GM21390 (cell line): ENCODE measurements at regions not wholly inside any gene's neighbourhood (a gene's known extent, or its start where the extent isn't known, plus 50 kb on each side); places are given as distances from the start of the nearest gene placed in this dataset.
"Not testable (repeated sequence)": the region's sequence is repeated elsewhere in the genome, so short reads cannot be mapped to it uniquely, and the experiment has no call there.

ENCODE experiments used
- ATAC-seq: cut with Tn5 transposase; IDR thresholded peaks from one replicate; pipeline ENCODE4 v1.9.1; 2021; ENCODE audit not compliant: unreplicated experiment

DNA sequence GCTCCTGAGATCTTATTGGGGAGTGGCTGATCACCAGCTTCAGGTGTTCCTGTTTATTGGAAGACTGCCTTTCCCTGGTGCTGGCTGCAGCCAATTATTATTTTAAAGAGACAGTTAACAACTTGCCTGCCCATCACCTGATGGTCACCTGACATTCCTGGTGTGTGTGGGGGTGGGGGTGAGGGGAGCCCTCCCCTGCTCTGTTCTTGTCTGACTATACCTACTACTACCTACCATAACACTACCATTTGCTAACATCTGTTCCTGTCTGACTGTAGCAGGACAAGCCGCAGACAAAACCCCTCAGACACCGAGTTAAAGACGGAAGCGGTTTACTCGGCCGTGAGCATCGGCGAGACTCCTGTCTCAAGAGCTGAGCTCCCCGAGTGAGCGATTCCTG lies 54.9 kb upstream of the NBPF3 start:
- ATAC-seq, result no peak

DNA sequence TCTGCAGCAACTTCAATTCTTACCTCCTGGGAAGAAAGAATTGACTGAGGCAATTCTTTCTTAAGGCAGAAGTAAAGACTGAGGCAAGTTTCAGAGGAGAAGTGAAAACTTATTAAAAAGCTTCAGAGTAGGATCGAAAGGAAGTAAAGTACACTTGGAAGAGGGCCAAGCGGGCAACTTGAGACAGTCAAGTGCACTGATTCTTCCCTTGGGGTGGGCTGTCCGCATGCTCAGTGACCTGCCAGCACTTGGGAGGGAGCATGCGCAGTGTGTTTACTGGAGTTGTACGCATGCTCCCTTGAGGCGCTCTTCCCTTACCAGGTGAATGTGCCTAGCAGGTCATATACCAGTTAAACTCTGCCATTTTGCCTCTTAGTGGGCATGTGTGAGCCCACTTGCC lies 55.3 kb upstream of the NBPF3 start:
- no peak for ATAC-seq

DNA sequence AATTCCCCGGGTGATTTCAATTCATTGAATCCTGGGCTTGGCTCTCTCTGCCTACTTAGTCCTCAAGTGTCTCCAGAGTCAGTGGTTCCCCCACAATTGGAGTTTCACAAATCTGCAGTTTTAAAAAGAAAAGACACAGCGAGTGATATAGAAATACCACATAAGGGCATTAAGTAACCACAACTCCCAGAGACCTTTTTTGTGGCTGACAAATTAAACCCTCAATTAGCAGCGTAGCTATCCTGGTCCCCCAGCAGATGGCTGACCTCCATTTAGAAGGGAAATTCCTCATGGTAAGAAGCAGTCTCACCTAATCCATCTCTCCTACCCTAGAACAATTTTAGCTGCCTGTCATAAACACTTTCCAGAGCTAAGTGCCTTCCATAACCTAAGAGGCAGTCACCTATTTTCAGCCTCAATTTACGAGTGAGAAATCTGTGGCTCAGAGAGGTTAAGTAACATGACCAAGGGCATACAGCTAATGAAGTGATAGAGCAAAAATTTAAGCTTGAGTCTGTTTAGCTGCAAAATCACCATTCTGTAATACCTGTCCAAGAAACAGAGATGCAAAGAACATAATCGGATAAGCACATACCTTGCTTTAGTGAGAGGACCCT lies 56.0 kb upstream of the NBPF3 start:
- ATAC-seq, result no peak

DNA sequence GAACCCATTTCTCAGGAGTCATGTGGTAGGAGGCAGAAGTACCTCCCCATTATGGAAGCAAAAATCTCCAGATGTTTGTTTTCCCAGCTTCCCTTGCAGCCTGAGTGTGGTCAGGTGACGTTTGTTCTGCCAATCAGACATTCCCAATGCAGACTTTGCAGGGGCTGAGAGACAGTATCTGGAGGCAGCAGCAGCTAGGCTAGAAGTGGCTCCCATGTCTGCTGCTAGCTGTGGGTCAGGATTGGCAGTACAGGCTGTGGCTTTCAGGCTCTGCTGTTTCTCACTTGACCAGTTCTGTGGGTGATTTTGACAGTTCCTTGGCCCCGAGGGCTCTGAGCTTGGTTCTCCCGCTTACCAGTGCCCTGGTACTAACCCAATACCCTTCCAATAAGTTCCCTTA lies 58.6 kb upstream of the NBPF3 start:
- ATAC-seq, result no peak

DNA sequence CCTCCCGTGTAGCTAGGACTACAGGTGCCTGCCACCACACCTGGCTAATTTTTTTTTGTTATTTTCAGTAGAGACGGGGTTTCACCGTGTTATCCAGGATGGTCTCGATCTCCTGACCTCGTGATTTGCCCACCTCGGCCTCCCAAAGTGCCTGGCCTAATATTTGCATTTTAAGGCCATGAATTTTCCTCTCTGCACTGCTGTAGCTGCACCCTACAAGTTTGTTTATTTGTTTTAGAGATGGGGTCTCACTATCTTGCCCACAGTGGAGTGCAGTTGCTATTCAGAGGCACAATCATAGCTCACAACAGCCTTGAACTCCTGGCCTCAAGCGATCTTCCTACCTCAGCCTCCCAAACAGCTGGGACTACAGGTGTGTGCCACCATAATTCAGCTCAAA lies 59.8 kb upstream of the NBPF3 start:
- ATAC-seq, result not testable (repeated sequence)

DNA sequence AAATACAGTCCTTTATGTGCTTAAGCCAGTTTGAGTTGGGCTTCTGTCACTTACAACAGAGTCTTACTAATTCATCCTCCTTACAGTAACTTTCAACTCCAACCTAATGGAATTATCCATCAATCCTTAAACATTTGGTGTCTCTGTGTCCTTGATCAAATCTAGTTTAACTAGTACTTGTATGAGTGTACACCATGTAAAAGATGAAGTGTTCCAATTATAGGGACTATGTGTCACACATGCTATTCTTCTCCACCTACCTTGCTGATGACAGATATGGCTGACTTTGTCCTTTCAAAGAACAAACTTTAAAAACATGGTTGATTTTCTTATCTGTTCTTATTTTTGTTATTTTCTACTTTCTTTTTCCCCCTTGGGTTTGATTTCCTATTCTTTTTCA lies 60.4 kb upstream of the NBPF3 start:
- ATAC-seq, result no peak

DNA sequence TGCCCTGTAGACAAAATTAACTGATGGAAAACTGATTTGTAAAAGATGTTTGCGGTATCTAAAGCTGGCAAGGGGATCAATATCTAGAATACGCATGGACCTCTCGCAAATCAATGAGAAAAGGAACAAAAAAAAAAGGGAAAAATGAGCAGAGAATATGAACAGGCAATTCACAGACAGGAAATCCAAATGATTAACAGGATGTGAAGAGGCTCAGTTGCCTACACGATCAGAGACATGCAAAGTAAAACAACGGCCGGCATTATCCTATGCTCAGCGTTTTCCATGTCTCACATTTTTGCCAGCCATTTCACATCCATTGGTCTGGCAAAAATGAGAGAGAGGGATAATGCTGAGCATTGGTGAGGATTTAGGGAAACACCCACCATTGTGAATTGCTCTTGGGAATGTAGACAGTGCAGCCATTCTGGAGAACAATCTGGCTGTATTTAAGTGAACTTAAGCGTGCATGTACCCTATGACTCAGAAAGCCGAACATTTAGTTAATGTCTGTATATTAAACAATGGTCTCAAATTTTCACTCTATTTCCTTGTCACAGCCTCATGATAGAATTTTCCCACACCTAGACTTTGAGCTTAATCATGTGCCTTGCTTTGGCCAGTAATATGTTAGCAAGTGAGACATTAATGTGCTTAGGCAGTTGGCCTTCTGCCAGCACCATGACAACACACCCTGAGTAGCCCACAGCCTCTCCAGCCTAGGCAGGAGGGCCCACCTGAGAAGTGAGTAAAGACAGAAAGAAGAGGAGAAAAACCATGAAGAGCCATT lies 61.0 kb upstream of the NBPF3 start:
- ATAC-seq, result no peak

DNA sequence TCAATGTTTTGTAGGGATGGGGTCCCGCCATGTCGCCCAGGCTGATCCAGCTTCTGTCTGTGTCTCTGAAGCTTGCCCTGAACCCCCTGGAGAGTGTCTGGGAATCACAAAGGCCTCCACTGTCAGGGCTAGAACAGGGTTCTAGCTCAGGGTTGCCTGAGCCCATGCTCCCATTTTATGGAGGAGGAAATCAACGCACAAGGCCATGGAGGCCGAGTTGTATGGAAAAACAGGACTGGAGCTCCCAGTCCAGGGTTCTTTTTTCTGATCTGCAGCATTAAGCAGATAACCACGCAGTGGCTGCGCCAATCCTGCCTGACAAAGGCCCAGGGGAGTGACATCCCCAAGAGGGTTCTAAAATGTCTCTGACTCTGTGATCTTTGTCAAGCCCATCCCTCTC lies 67.6 kb upstream of the NBPF3 start:
- no peak for ATAC-seq

DNA sequence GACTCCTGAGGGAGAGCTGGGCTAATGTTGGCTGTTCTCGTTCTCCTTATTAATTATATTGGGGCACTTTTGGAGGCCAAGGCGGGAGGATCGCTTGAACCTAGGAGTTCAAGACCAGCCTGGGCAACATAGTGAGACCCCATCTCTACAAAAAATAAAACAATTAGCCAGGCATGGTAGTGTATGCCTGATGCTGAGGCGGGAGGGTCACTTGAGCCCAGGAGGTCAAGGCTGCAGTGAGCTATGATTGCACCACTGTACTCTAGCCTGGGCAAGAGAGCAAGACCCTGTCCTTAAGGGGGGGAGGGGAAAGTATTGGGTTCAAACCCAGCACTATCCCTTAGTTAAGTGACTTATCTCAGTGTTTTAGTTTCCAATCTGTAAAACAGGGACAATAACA lies 70.0 kb upstream of the NBPF3 start:
- ATAC-seq, result no peak

DNA sequence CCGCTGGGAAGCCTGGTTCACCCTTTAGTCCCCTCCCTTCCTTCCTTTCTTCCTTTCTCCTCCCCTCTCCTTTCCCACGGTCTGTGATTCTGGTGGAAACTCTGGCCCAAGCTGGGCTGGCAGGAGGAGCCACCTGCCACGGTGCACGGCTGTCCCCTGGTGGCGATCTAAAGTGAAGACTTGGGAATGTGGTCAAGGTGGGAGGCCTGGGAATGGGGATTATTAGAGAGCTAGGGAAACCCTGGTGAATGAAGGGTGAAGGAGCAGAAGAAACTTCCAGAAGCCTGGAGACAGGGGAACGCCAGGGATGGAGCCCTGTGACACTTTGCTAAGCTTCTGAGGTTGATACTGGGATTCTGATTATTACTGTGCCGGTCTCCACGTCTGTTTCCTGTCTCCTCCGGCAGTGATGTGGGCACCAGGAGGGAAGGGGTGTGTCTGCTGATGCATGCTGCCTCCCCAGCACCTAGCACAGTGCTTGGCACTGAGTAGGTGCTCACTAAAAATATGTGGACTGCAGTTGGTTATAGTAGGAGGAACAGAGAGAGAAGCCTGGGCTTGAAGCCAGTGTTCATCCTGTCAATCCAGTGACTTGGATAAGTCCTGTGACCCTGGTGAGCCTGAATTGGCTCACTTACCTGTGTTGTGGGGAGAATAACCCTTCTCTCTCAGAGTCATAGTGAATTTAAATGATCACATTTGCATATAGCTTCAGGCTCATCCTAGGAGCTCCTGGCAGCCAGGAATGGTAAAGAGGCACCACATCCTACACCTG lies 71.2 kb upstream of the NBPF3 start:
- ATAC-seq, result no peak

DNA sequence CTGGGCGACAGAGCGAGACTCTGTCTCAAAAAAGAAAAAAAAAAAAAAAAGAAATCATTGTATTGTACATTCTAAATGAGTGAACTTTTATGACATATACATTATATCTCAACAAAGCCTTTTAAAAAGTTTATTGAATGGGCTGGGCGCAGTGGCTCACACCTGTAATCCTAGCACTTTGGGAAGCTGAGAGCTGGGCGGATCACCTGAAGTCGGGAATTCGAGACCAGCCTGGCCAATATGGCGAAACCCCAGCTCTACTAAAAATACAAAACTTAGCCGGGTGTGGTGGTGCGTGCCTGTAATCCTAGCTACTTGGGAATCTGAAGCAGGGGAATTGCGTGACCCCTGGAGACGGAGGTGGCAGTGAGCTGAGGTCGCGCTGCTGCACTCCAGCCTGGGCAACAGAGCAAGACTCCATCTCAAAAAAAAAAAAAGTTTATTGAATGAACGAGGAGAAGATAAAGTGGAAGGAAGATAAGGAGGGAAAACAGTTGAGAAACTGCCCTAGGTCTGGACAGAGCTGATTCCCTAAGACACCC lies 71.9 kb upstream of the NBPF3 start:
- not testable (repeated sequence) for ATAC-seq

DNA sequence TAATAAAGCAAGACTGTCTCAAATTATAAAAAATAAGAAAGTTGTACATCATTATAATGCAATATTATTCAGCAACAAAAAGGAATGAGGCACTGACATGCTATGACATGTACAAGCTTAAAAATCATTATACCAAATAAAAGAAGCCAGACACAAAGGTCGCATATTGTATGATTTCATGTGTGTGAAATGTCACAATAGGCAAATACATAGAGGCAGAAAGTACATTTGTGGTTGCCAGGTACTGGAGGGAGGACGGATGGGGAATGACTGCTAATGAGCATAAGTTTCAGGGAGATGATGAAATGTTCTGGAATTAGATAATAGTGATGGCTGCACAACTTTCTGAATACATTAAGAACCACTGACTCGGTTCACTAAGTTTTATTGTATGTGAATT lies 73.6 kb upstream of the NBPF3 start:
- ATAC-seq, result no peak

DNA sequence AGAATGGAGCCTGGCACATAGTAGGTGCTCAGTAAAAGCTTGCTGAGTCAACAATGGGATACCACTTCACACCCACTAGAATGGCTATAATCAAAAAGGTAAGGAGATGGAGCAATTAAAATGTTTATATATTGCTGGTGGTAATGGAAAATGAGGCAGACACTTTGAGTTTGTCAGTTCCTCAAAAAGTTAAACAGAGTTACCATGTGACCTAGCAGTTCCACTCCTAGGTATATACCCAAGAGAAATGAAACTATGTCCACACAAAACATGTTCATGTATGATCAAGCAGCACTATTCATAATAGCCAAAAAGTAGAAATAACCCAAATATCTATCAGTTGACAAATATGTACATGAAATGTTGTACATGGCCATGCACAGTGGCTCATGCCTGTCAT lies 74.8 kb upstream of the ECE1 start:
- ATAC-seq, result no peak

DNA sequence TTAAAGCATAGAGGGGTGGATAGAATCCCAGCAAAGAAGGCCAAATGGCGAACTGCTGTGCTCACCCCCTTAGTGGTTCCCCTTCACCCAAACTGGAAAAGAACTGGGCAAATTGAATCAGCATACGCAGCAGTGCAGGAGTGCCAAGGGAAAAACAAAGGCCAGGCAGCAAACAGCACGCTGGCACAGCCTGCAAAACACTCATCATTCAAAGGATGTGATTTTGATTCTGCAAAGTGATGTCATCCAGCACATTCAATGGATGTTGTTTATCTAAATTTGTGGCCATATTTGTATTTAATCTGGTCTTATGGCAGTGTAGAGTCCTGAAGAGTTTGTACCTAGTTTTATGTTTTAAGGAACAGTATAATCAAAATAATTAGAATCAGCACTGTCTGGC lies 71.8 kb upstream of the ECE1 start:
- no peak for ATAC-seq

DNA sequence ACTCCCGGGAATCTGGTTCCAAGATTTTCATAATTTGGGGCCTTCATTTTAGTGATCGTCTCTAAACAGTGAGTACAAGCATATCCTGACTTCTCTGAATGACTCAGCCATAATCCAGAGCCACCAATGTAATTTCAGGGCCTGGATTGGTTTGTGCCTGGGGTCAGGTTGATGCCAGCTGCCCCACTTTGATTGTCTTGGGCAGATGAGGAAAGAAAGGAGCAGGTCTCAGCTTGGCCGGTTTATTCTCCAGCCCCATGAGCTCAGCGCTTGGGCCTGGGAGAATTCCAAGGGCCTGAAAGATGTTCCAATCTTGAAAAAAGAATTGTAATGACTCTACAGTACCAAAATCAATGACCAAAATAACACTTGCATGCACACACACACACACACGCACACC lies 71.2 kb upstream of the ECE1 start:
- ATAC-seq, result no peak

DNA sequence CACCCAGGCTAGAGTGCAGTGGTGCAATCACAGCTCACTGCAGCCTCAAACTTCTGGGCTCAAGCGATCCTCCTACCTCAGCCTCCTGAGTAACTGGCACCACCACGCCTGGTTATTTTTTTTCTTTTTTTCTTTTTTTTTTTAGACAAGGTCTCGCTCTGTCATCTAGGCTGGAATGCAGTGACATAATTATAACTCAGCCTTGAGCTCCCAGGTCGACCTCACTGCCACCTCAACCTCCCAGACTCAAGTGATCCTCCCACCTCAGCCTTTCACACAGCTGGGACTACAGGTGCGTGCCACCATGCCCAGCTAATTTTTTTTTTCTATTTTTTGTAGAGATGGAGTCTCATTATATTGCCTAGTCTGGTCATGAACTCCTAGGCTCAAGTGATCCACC lies 66.9 kb upstream of the ECE1 start:
- no peak for ATAC-seq

DNA sequence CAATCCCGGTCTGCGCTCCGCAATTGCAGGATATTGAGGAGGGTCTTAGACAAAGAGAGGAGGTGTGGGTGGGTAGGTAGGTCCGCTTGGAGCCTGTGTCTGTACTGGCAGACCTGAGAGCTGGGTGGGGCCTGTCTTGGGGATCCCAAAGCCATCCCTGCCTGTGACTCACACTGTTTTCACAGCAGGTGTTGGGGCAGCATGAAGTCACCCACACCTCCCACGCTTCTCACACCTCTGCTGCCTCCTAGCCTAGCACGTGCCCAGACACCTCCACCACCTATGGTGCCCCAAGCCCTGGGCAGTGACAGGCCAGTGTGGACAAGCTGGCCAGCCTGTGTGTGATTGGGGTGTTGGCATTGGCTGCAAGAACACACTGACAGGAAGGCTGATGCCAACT lies 65.7 kb upstream of the ECE1 start:
- no peak for ATAC-seq

DNA sequence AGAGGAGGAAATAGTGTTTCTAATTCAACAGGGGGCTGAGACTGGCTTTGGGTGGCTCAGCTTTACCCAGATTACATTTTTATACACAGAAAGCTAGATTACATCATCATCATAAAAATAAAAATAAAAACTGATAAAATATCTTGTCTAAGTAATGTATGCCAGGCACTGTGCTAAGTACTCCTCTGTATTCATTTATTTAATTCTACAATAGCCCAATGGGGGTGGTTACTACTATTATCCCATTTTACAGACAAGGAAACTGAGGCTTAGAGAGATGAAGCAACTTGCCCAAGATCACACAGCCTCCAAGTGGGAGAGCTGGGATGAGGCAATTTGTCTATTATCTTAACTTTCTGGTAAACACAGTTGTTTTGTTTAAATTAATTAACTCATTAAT lies 62.3 kb upstream of the ECE1 start:
- ATAC-seq, result no peak

DNA sequence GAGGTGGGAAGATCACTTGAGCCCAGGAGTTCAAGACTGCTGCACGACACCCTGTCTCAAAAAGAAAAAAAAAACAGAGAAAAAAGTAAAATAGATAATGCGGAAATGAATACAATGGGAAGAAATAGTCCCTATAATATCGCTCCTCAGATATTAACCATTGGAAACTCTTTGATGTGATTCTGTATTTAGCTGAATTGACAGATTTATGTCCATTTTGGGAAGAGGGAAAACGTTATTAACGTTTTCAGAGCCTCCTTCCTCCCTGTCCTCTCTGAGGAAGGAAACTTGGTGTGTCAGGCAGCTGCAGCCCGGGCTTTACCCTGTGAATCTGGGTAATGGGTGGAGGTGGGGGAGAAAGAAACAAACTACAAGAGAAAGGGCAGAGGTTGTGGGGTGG lies 61.6 kb upstream of the ECE1 start:
- ATAC-seq, result no peak

DNA sequence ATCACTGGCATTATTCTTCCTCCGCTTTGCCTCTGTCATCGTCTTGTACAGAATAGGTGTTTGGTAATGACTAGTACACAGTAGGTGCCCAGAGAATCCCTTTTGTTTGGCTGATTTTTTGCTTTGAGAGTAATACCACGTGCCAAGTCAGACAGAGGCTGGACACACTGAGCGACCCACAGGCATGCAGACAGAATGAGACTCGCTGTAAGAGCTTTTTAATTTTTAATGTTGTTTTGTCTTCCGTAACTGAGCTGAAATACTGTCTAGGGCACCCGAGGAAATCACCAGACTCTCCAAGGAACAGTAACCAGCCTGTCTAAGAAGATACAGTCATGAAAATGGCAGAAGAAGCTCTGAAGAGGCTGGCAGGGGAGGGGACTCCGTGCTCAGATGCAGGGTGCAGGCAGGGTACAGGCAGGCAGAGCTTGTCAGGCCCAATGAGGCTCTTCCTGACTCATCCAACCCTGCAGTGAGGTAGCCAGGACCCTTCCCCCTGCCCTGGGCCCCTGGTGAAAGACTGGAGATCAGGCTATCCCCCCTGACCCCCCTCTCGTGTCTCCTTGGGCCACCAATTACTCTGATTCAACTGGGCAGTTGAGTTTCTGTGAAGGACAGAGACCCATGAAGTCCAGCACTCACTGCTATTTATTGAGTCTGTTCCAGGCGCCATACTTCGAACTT lies 60.1 kb upstream of the ECE1 start:
- ATAC-seq, result no peak

DNA sequence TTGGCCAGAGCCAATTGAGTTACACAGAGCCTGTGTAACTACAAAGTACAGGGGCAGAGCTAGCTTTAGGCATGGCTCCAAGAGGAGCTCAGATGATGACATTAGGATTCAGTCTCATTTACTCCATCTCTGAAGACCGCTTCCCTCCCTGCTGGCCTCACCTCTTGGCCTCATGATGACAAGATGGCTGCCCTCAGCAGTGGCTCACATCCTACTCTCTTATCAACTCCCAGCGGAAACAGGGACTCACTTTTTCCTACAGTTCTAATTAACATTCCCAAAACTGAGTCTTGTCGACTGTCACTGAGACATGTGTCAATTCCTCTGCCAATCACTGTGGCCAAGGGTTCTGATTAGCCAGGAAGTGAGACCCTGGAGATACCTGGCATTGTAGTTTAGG lies 59.4 kb upstream of the ECE1 start:
- no peak for ATAC-seq
